Astrocyte (in vitro differentiated cells and primary cell): ENCODE measurements at regions not wholly inside any gene's neighbourhood (a gene's known extent, or its start where the extent isn't known, plus 50 kb on each side); places are given as distances from the start of the nearest gene placed in this dataset.

Experiments
- DNase-seq: peaks from one replicate; pipeline ENCODE4 v3.0.0-alpha.2; 2010; ENCODE audit warnings: low read depth
- FAIRE-seq: peaks from 2 replicates; lab custom pipeline; 2011; peaks lifted over from hg19 to GRCh38; lab: Jason Lieb, UNC
- H2AFZ ChIP-seq: 2 replicates; pipeline ENCODE4 v1.6.0; 2012; ENCODE audit warnings: low read depth, low read length, inconsistent platforms
- H3K27ac ChIP-seq: 2 replicates; pipeline ENCODE4 v1.5.1; 2011; ENCODE audit warnings: low read depth, low read length, inconsistent platforms
- H3K27me3 ChIP-seq: 2 replicates; pipeline ENCODE4 v1.6.0; 2011; ENCODE audit warnings: low read length, inconsistent platforms; ENCODE audit not compliant: insufficient read depth
- H3K36me3 ChIP-seq: 2 replicates; pipeline ENCODE4 v1.5.1; 2011; ENCODE audit warnings: low read length, inconsistent platforms; ENCODE audit not compliant: insufficient read depth
- H3K4me1 ChIP-seq: 2 replicates; pipeline ENCODE4 v1.5.1; 2011; ENCODE audit warnings: low read length, inconsistent platforms; ENCODE audit not compliant: insufficient read depth
- H3K4me2 ChIP-seq: 2 replicates; pipeline ENCODE4 v1.6.0; 2012; ENCODE audit warnings: low read length, inconsistent platforms
- H3K4me3 ChIP-seq: 2 replicates; pipeline ENCODE4 v1.5.1; 2011; ENCODE audit warnings: low read depth, mild to moderate bottlenecking, low read length, inconsistent platforms; ENCODE audit not compliant: insufficient read depth
- H3K79me2 ChIP-seq: 2 replicates; pipeline ENCODE4 v1.6.0; 2012; ENCODE audit warnings: mild to moderate bottlenecking, low read length, inconsistent platforms; ENCODE audit not compliant: insufficient read depth
- H3K9ac ChIP-seq: 2 replicates; pipeline ENCODE4 v1.6.0; 2012; ENCODE audit warnings: mild to moderate bottlenecking, low read length, inconsistent platforms
- H3K9me3 ChIP-seq: 2 replicates; pipeline ENCODE4 v1.5.1; 2012; ENCODE audit warnings: low read depth, mild to moderate bottlenecking, low read length, inconsistent platforms; ENCODE audit not compliant: insufficient read depth
- H4K20me1 ChIP-seq: 2 replicates; pipeline ENCODE4 v1.6.0; 2012; ENCODE audit warnings: low read length, inconsistent platforms; ENCODE audit not compliant: insufficient read depth
- H3K27ac Mint-ChIP-seq: one replicate; pipeline ENCODE4 v1.8.0; 2021; ENCODE audit warnings: mild to moderate bottlenecking, mixed read lengths; ENCODE audit not compliant: unreplicated experiment
- H3K27me3 Mint-ChIP-seq: one replicate; pipeline ENCODE4 v1.8.0; 2021; ENCODE audit warnings: low read depth, mixed read lengths; ENCODE audit not compliant: unreplicated experiment
- H3K36me3 Mint-ChIP-seq: one replicate; pipeline ENCODE4 v1.8.0; 2021; ENCODE audit warnings: low read depth, mixed read lengths; ENCODE audit not compliant: unreplicated experiment
- H3K4me1 Mint-ChIP-seq: one replicate; pipeline ENCODE4 v1.8.0; 2021; ENCODE audit warnings: low read depth, mixed read lengths; ENCODE audit not compliant: unreplicated experiment
- H3K4me3 Mint-ChIP-seq: one replicate; pipeline ENCODE4 v1.8.0; 2021; ENCODE audit warnings: mild to moderate bottlenecking, moderate library complexity, mixed read lengths; ENCODE audit not compliant: unreplicated experiment
- H3K9me3 Mint-ChIP-seq: one replicate; pipeline ENCODE4 v1.8.0; 2021; ENCODE audit warnings: mild to moderate bottlenecking, mixed read lengths; ENCODE audit not compliant: unreplicated experiment
- CTCF ChIP-seq: IDR thresholded peaks from 2 replicates; pipeline ENCODE4 v1.5.1; 2011; ENCODE audit warnings: low read depth, mild to moderate bottlenecking, inconsistent platforms, low read length, moderate library complexity; ENCODE audit not compliant: insufficient read depth
- EZH2 ChIP-seq: IDR thresholded peaks from 2 replicates; pipeline ENCODE4 v1.6.1; 2012; ENCODE audit warnings: mild to moderate bottlenecking, low read length, inconsistent platforms; ENCODE audit not compliant: insufficient read depth

- Mint-ChIP-seq H3K27ac (no peak overlapping the region), H3K4me1 (peaks cover 9% of the 10 kb centered on the region), H3K9me3 (no peaks in the 10 kb centered on the region), H3K27me3 (peaks cover 3% of the 10 kb centered on the region), H3K36me3 (no peaks in the 10 kb centered on the region), H3K4me3 (no peak overlapping the region)
- H3K27me3 ChIP-seq = no peaks in the 10 kb centered on the region
- FAIRE-seq (no peak), DNase-seq (no peak)
- H2AFZ ChIP-seq = no peak overlapping the region
- H3K9me3 ChIP-seq = no peaks in the 10 kb centered on the region
- H3K4me1 ChIP-seq = peaks cover 11% of the 10 kb centered on the region
- no peak overlapping the region for H3K27ac ChIP-seq
- no peak overlapping the region for H3K9ac ChIP-seq
- no peaks in the 10 kb centered on the region for H3K79me2 ChIP-seq
- H3K4me2 ChIP-seq = no peak overlapping the region
- TF ChIP-seq EZH2 = no peak
- no peak for TF ChIP-seq CTCF
- no peaks in the 10 kb centered on the region for H3K36me3 ChIP-seq
- H4K20me1 ChIP-seq = no peaks in the 10 kb centered on the region
- no peak overlapping the region for H3K4me3 ChIP-seq
These were observed 149.2 kb downstream of the BCOR start for GRCh38 chrX:39948582-39948981.

- Mint-ChIP-seq H3K27ac (no peak overlapping the region), H3K4me1 (peaks cover 9% of the 10 kb centered on the region), H3K36me3 (no peaks in the 10 kb centered on the region), H3K27me3 (no peaks in the 10 kb centered on the region), H3K4me3 (no peak overlapping the region), H3K9me3 (no peaks in the 10 kb centered on the region)
- Histone ChIP-seq H4K20me1 (no peaks in the 10 kb centered on the region), H3K4me2 (no peak overlapping the region), H2AFZ (no peak overlapping the region), H3K9ac (no peak overlapping the region), H3K27me3 (no peaks in the 10 kb centered on the region), H3K9me3 (no peaks in the 10 kb centered on the region), H3K79me2 (no peaks in the 10 kb centered on the region), H3K27ac (no peak overlapping the region), H3K4me3 (no peak overlapping the region), H3K4me1 (peaks cover 20% of the 10 kb centered on the region), H3K36me3 (no peaks in the 10 kb centered on the region)
- TF ChIP-seq EZH2 = no peak
- no peak for TF ChIP-seq CTCF
- no peak for FAIRE-seq
- peak; percentile 25 for DNase-seq
These were observed 147.6 kb downstream of the BCOR start for GRCh38 chrX:39950018-39950688.

- Mint-ChIP-seq H3K4me3 (no peak overlapping the region), H3K36me3 (no peaks in the 10 kb centered on the region), H3K9me3 (no peaks in the 10 kb centered on the region), H3K27ac (no peak overlapping the region), H3K27me3 (no peaks in the 10 kb centered on the region), H3K4me1 (peaks cover 4% of the 10 kb centered on the region)
- TF ChIP-seq CTCF = no peak
- no peak for TF ChIP-seq EZH2
- H3K9me3 ChIP-seq = no peaks in the 10 kb centered on the region
- no peaks in the 10 kb centered on the region for H4K20me1 ChIP-seq
- no peak overlapping the region for H2AFZ ChIP-seq
- H3K36me3 ChIP-seq = no peaks in the 10 kb centered on the region
- no peaks in the 10 kb centered on the region for H3K79me2 ChIP-seq
- H3K27ac ChIP-seq = no peak overlapping the region
- no peaks in the 10 kb centered on the region for H3K27me3 ChIP-seq
- no peak overlapping the region for H3K4me2 ChIP-seq
- DNase-seq = no peak
- H3K9ac ChIP-seq = no peak overlapping the region
- no peak overlapping the region for H3K4me3 ChIP-seq
- no peak for FAIRE-seq
- peaks cover 11% of the 10 kb centered on the region for H3K4me1 ChIP-seq
These were observed 144.8 kb downstream of the BCOR start for GRCh38 chrX:39952989-39953388.
